ENCODE measurements at regions not wholly inside any gene's neighbourhood (a gene's known extent, or its start where the extent isn't known, plus 50 kb on each side); places are given as distances from the start of the nearest gene placed in this dataset.

- Histone ChIP-seq H3K79me2 (ENCODE audit: control insufficient read depth, insufficient read depth, low read length) (no peaks in the 10 kb centered on the region), H4K20me1 (replicated peaks; ENCODE audit: control insufficient read depth, insufficient read depth, low read length) (no peaks in the 10 kb centered on the region; the same call in 1 of the 2 replicates), H3K36me3 (ENCODE audit: control insufficient read depth, insufficient read depth, low read length) (no peaks in the 10 kb centered on the region), H3K9ac (ENCODE audit: insufficient read depth in 1 of 2, low read depth in 2 of 2, low read length in 2 of 2) (no peak overlapping the region), H3K27me3 (ENCODE audit: control insufficient read depth in 2 of 2, insufficient read depth in 2 of 2, low read length in 2 of 2) (no peaks in the 10 kb centered on the region), H2AFZ (ENCODE audit: low read depth, low read length) (no peak overlapping the region), H3K4me1 (replicated peaks in 1 of 2; ENCODE audit: control insufficient read depth in 2 of 2, insufficient read depth in 2 of 2, low read length in 2 of 2) (no peaks in the 10 kb centered on the region), H3K9me3 (replicated peaks; ENCODE audit: control insufficient read depth, insufficient read depth, low read depth, low read length) (no peaks in the 10 kb centered on the region), H3K4me3 (no peak overlapping the region), H3K4me2 (ENCODE audit: insufficient read depth, low read length) (no peak overlapping the region), H3K27ac (ENCODE audit: extremely low read depth, low read depth, low read length) (no peak overlapping the region), H3K9me1 (ENCODE audit: control insufficient read depth, insufficient read depth, low read length) (no peaks in the 10 kb centered on the region)
- ATAC-seq (no peak), FAIRE-seq (no peak), DNase-seq (ENCODE audit: extremely low read depth in 1 of 4, low spot score in 3 of 4) (no peak)
- CTCF ChIA-PET (ENCODE audit: low intra/inter-chr PET ratio), result no interaction called here
- intact Hi-C loops (cut with micrococcal nuclease), result no loop called here
- POLR2A ChIA-PET, result no interaction called here
- BruUV-seq (replicated peaks), result no TSS peak
- in situ Hi-C loops (cut with MboI), result no loop called here
- TF ChIP-seq KLF10 (CRISPR knock-in tag; IDR thresholded peaks at IDR 0.05), result no peak
- TF ChIP-seq ZNF224 (CRISPR knock-in tag; IDR thresholded peaks at IDR 0.05), result no peak
- TF ChIP-seq PHF21A (IDR thresholded peaks at IDR 0.05; ENCODE audit: borderline replicate concordance, low read depth), result no peak
- TF ChIP-seq, protein P1, sequence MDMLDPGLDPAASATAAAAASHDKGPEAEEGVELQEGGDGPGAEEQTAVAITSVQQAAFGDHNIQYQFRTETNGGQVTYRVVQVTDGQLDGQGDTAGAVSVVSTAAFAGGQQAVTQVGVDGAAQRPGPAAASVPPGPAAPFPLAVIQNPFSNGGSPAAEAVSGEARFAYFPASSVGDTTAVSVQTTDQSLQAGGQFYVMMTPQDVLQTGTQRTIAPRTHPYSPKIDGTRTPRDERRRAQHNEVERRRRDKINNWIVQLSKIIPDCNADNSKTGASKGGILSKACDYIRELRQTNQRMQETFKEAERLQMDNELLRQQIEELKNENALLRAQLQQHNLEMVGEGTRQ (CRISPR knock-in tag; IDR thresholded peaks at IDR 0.05), result no peak
- TF ChIP-seq ZNF316 (IDR thresholded peaks at IDR 0.05), result no peak
- no peak for TF ChIP-seq EGR1 (conservative IDR thresholded peaks at IDR 0.05)
- no peak for TF ChIP-seq ZNF280B (CRISPR knock-in tag; IDR thresholded peaks at IDR 0.05)
Observed at GRCh38 chr5:86320266-86320665, 297.5 kb upstream of the COX7C start.
